ENCODE measurements at regions not wholly inside any gene's neighbourhood (a gene's known extent, or its start where the extent isn't known, plus 50 kb on each side); places are given as distances from the start of the nearest gene placed in this dataset.

- Histone ChIP-seq H3F3A (replicated peaks; ENCODE audit: insufficient read depth) (no peaks in the 10 kb centered on the region), H3K27ac (ENCODE audit: low read depth in 2 of 2, low read length in 1 of 2) (no peak overlapping the region), H3K9me3 (no peaks in the 10 kb centered on the region), H3K4me1 (ENCODE audit: control insufficient read depth in 1 of 2, insufficient read depth in 2 of 2, low read depth in 1 of 2, low read length in 1 of 2) (no peaks in the 10 kb centered on the region; a peak in 1 of 4 replicates), H3K4me3 (ENCODE audit: low read depth in 2 of 2, low read length in 1 of 2) (no peak overlapping the region), H3K36me3 (replicated peaks in 1 of 2; ENCODE audit: control insufficient read depth in 1 of 2, insufficient read depth in 2 of 2, low read length in 1 of 2) (no peaks in the 10 kb centered on the region), H3K9me2 (no peaks in the 10 kb centered on the region), H4K20me1 (ENCODE audit: insufficient read depth) (no peaks in the 10 kb centered on the region), H3K79me2 (ENCODE audit: insufficient read depth) (no peaks in the 10 kb centered on the region), H3K4me2 (no peak overlapping the region), H3K9ac (no peak overlapping the region), H2AFZ (ENCODE audit: low read depth) (no peak overlapping the region), H3K27me3 (ENCODE audit: insufficient read depth) (no peaks in the 10 kb centered on the region)
- ChIA-PET CTCF (no interaction called here), POLR2A (no interaction called here)
- whole genome bisulfite sequencing (ENCODE audit: low lambda C conversion rate): 92% methylated on average over 1 of the region's 1 CpG
- no peak for DNase-seq
- TF ChIP-seq, protein P1, sequence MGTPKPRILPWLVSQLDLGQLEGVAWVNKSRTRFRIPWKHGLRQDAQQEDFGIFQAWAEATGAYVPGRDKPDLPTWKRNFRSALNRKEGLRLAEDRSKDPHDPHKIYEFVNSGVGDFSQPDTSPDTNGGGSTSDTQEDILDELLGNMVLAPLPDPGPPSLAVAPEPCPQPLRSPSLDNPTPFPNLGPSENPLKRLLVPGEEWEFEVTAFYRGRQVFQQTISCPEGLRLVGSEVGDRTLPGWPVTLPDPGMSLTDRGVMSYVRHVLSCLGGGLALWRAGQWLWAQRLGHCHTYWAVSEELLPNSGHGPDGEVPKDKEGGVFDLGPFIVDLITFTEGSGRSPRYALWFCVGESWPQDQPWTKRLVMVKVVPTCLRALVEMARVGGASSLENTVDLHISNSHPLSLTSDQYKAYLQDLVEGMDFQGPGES (IDR thresholded peaks at IDR 0.05; ENCODE audit: low read depth, low read length): no peak
- TF ChIP-seq EZH2phosphoT487 (IDR thresholded peaks at IDR 0.05; ENCODE audit: borderline replicate concordance, low read depth) (no peak), RAD21 (IDR thresholded peaks at IDR 0.05; ENCODE audit: low read length) (no peak), PBX3 (IDR thresholded peaks at IDR 0.05) (no peak), FOSL2 (IDR thresholded peaks at IDR 0.05; ENCODE audit: borderline replicate concordance, low read depth) (no peak), CHD2 (IDR thresholded peaks at IDR 0.05; ENCODE audit: low read length, partially characterized antibody) (no peak), POLR2AphosphoS5 (IDR thresholded peaks at IDR 0.05; ENCODE audit: low read depth, low read length) (no peak), YY1 (IDR thresholded peaks at IDR 0.05; ENCODE audit: low read depth) (no peak), RXRA (IDR thresholded peaks at IDR 0.05; ENCODE audit: borderline replicate concordance, low read depth) (no peak), SIN3A (IDR thresholded peaks at IDR 0.05; ENCODE audit: borderline replicate concordance, low read depth, low read length) (no peak), FOXM1 (IDR thresholded peaks at IDR 0.05; ENCODE audit: low read depth) (no peak), TCF12 (IDR thresholded peaks at IDR 0.05) (no peak), ELF1 (IDR thresholded peaks at IDR 0.05) (no peak), TAF1 (IDR thresholded peaks at IDR 0.05; ENCODE audit: borderline replicate concordance, low read depth, low read length) (no peak)
These were observed 240.1 kb upstream of the ZPLD1 start for GRCh38 chr3:102194760-102195159.

GRCh38 chr3:102195198-102195948 lies 239.4 kb upstream of the ZPLD1 start:
- Histone ChIP-seq H4K20me1 (ENCODE audit: insufficient read depth) (no peaks in the 10 kb centered on the region), H3K36me3 (replicated peaks in 1 of 2; ENCODE audit: control insufficient read depth in 1 of 2, insufficient read depth in 2 of 2, low read length in 1 of 2) (no peaks in the 10 kb centered on the region), H3K4me1 (ENCODE audit: control insufficient read depth in 1 of 2, insufficient read depth in 2 of 2, low read depth in 1 of 2, low read length in 1 of 2) (no peaks in the 10 kb centered on the region; a peak in 2 of 4 replicates), H3K9me3 (no peaks in the 10 kb centered on the region), H3K27me3 (ENCODE audit: insufficient read depth) (no peaks in the 10 kb centered on the region), H2AFZ (ENCODE audit: low read depth) (no peak overlapping the region), H3K79me2 (ENCODE audit: insufficient read depth) (no peaks in the 10 kb centered on the region), H3K4me3 (ENCODE audit: low read depth in 2 of 2, low read length in 1 of 2) (no peak overlapping the region), H3K9me2 (no peaks in the 10 kb centered on the region), H3F3A (replicated peaks; ENCODE audit: insufficient read depth) (no peaks in the 10 kb centered on the region), H3K9ac (no peak overlapping the region), H3K4me2 (no peak overlapping the region), H3K27ac (ENCODE audit: low read depth in 2 of 2, low read length in 1 of 2) (no peak overlapping the region)
- TF ChIP-seq MXI1 (IDR thresholded peaks at IDR 0.05; ENCODE audit: low read depth, low read length): no peak
- no peak for TF ChIP-seq GATA2 (CRISPR knock-in tag; IDR thresholded peaks at IDR 0.05)
- TF ChIP-seq MAX (IDR thresholded peaks at IDR 0.05; ENCODE audit: low read depth): no peak
- TF ChIP-seq POLR2AphosphoS5 (IDR thresholded peaks at IDR 0.05; ENCODE audit: low read depth, low read length): no peak
- TF ChIP-seq SMC3 (IDR thresholded peaks at IDR 0.05; ENCODE audit: low read depth, low read length): no peak
- no peak for TF ChIP-seq ZBTB33 (IDR thresholded peaks at IDR 0.05; ENCODE audit: borderline replicate concordance, low read depth)
- TF ChIP-seq RXRA (IDR thresholded peaks at IDR 0.05; ENCODE audit: borderline replicate concordance, low read depth): no peak
- no peak for TF ChIP-seq RFX5 (IDR thresholded peaks at IDR 0.05; ENCODE audit: low read length)
- TF ChIP-seq NFIC (IDR thresholded peaks at IDR 0.05; ENCODE audit: borderline replicate concordance): no peak
- TF ChIP-seq PBX3 (IDR thresholded peaks at IDR 0.05): no peak
- WGBS (ENCODE audit: low lambda C conversion rate): 77% methylated on average over 5 of the region's 5 CpGs
- ChIA-PET CTCF (no interaction called here), POLR2A (no interaction called here)
- no peak for DNase-seq
